HEK293 (cell line): ENCODE measurements at regions not wholly inside any gene's neighbourhood (a gene's known extent, or its start where the extent isn't known, plus 50 kb on each side); places are given as distances from the start of the nearest gene placed in this dataset.
A peak's percentile ranks its signal among the peaks of the same experiment; 100 is the strongest.

Source experiments
- CTCF ChIA-PET: fragments of 350-600 bp; formaldehyde crosslinking; extraction: SDS; loops from one replicate; lab custom pipeline; 2021; ENCODE audit warnings: antibody characterized with exemption; lab: Yijun Ruan, JAX
- POLR2A ChIA-PET: fragments of 300-600 bp; formaldehyde crosslinking; extraction: SDS; loops from one replicate; lab custom pipeline; 2020; ENCODE audit warnings: antibody characterized with exemption, inconsistent platforms; lab: Yijun Ruan, JAX
- H3K27ac ChIP-seq: fragments of 200-500 bp; sonication (Bioruptor generic); 2 replicates; pipeline ENCODE4 v1.5.1; 2014; ENCODE audit warnings: low read depth, low read length, control low read depth, inconsistent platforms; ENCODE audit errors: extremely low read depth
- H3K36me3 ChIP-seq, 2 experiments: fragments of 200-500 bp in 1 of 2; sonication (Bioruptor generic) in 1 of 2; 1 replicate in 1 of 2; 2 replicates in 1 of 2; pipeline ENCODE4 v1.5.1; 2014 to 2017; ENCODE audit warnings: inconsistent platforms in 2 of 2, low read length in 2 of 2; ENCODE audit not compliant: control insufficient read depth in 2 of 2, insufficient read depth in 1 of 2
- H3K4me1 ChIP-seq: fragments of 200-500 bp; sonication (Bioruptor generic); 2 replicates; pipeline ENCODE4 v1.5.1; 2014; ENCODE audit warnings: mild to moderate bottlenecking, low read length, inconsistent platforms; ENCODE audit not compliant: control insufficient read depth, insufficient read depth
- H3K4me3 ChIP-seq: 2 replicates; pipeline ENCODE4 v1.5.1; 2011; ENCODE audit warnings: low read depth, mild to moderate bottlenecking, control low read depth, low read length, moderate library complexity
- H3K9me3 ChIP-seq: fragments of 200-500 bp; sonication (Bioruptor generic); 2 replicates; pipeline ENCODE4 v1.5.1; 2014; ENCODE audit warnings: low read depth, low read length, inconsistent platforms; ENCODE audit not compliant: control insufficient read depth, insufficient read depth
- BCL11A ChIP-seq: fragments of 450-650 bp; formaldehyde crosslinking; IDR thresholded peaks from 2 replicates; pipeline ENCODE4 v1.5.1; 2016; ENCODE audit warnings: low read depth, missing biosample characterization, missing genetic modification characterization
- GLI4 ChIP-seq: fragments of 450-650 bp; formaldehyde crosslinking; IDR thresholded peaks from 2 replicates; pipeline ENCODE4 v1.5.1; 2016; ENCODE audit warnings: missing biosample characterization, missing genetic modification characterization
- MEIS1 ChIP-seq: sonication (generic); formaldehyde crosslinking; IDR thresholded peaks from 2 replicates; pipeline ENCODE4 v1.8.1; 2022; ENCODE audit warnings: missing genetic modification reagents, mild to moderate bottlenecking, borderline replicate concordance
- MZF1 ChIP-seq: fragments of 450-650 bp; formaldehyde crosslinking; IDR thresholded peaks from 2 replicates; pipeline ENCODE4 v1.5.1; 2017; ENCODE audit warnings: missing biosample characterization, missing genetic modification characterization, borderline replicate concordance
- SALL2 ChIP-seq: fragments of 450-650 bp; formaldehyde crosslinking; IDR thresholded peaks from 2 replicates; pipeline ENCODE4 v1.5.0; 2017; ENCODE audit warnings: missing biosample characterization, mild to moderate bottlenecking, missing genetic modification characterization, borderline replicate concordance
- SETDB1 ChIP-seq: IDR thresholded peaks from one replicate; pipeline ENCODE4 v1.6.1; 2017; ENCODE audit warnings: mild to moderate bottlenecking, low read length, moderate library complexity, mixed read lengths; ENCODE audit not compliant: insufficient read length
- SP2 ChIP-seq: fragments of 450-650 bp; formaldehyde crosslinking; IDR thresholded peaks from 2 replicates; pipeline ENCODE4 v1.5.1; 2016; ENCODE audit warnings: missing biosample characterization, missing genetic modification characterization
- TRIM28 ChIP-seq: IDR thresholded peaks from 2 replicates; pipeline ENCODE4 v1.6.1; 2011; ENCODE audit warnings: low read length, control low read depth, borderline replicate concordance
- ZFP41 ChIP-seq: fragments of 450-650 bp; formaldehyde crosslinking; IDR thresholded peaks from 2 replicates; pipeline ENCODE4 v1.5.1; 2016; ENCODE audit warnings: missing biosample characterization, missing genetic modification characterization, borderline replicate concordance
- ZNF146 ChIP-seq: fragments of 450-650 bp; formaldehyde crosslinking; IDR thresholded peaks from 2 replicates; pipeline ENCODE4 v1.5.1; 2016; ENCODE audit warnings: missing biosample characterization, missing genetic modification characterization
- ZNF202 ChIP-seq: fragments of 450-650 bp; formaldehyde crosslinking; IDR thresholded peaks from 2 replicates; pipeline ENCODE4 v1.5.1; 2016; ENCODE audit warnings: missing biosample characterization, missing genetic modification characterization, borderline replicate concordance
- ZNF23 ChIP-seq: fragments of 450-650 bp; formaldehyde crosslinking; IDR thresholded peaks from 2 replicates; pipeline ENCODE4 v1.5.1; 2016; ENCODE audit warnings: missing biosample characterization, missing genetic modification characterization, borderline replicate concordance
- ZNF24 ChIP-seq: fragments of 450-650 bp; formaldehyde crosslinking; IDR thresholded peaks from 2 replicates; pipeline ENCODE4 v1.5.1; 2016; ENCODE audit warnings: missing biosample characterization, missing genetic modification characterization
- ZNF416 ChIP-seq: fragments of 450-650 bp; formaldehyde crosslinking; IDR thresholded peaks from 2 replicates; pipeline ENCODE4 v1.5.1; 2016; ENCODE audit warnings: missing biosample characterization, missing genetic modification characterization
- ZNF513 ChIP-seq: fragments of 450-650 bp; IDR thresholded peaks from 2 replicates; pipeline ENCODE4 v1.5.1; 2018; ENCODE audit warnings: missing biosample characterization, missing genetic modification characterization
- ZNF529 ChIP-seq: fragments of 450-650 bp; formaldehyde crosslinking; IDR thresholded peaks from 2 replicates; pipeline ENCODE4 v1.5.1; 2017; ENCODE audit warnings: missing genetic modification characterization, missing biosample characterization; ENCODE audit not compliant: insufficient replicate concordance
- ZNF544 ChIP-seq: fragments of 450-650 bp; formaldehyde crosslinking; IDR thresholded peaks from 2 replicates; pipeline ENCODE4 v1.5.0; 2017; ENCODE audit warnings: missing biosample characterization, missing genetic modification characterization
- ZNF571 ChIP-seq: fragments of 450-650 bp; formaldehyde crosslinking; IDR thresholded peaks from 2 replicates; pipeline ENCODE4 v1.5.0; 2017; ENCODE audit warnings: missing biosample characterization, missing genetic modification characterization
- ZNF580 ChIP-seq: fragments of 450-650 bp; formaldehyde crosslinking; IDR thresholded peaks from 2 replicates; pipeline ENCODE4 v1.5.1; 2016; ENCODE audit warnings: missing biosample characterization, missing genetic modification characterization
- ZNF785 ChIP-seq: fragments of 450-650 bp; formaldehyde crosslinking; IDR thresholded peaks from 2 replicates; pipeline ENCODE4 v1.5.1; 2016; ENCODE audit warnings: missing biosample characterization, missing genetic modification characterization
- ZNF791 ChIP-seq: fragments of 450-650 bp; formaldehyde crosslinking; IDR thresholded peaks from 2 replicates; pipeline ENCODE4 v1.5.1; 2016; ENCODE audit warnings: missing biosample characterization, missing genetic modification characterization
- ZNF837 ChIP-seq: fragments of 450-650 bp; formaldehyde crosslinking; IDR thresholded peaks from 2 replicates; pipeline ENCODE4 v1.5.1; 2016; ENCODE audit warnings: missing biosample characterization, missing genetic modification characterization
- ZXDB ChIP-seq: fragments of 450-650 bp; formaldehyde crosslinking; IDR thresholded peaks from 2 replicates; pipeline ENCODE4 v1.5.1; 2016; ENCODE audit warnings: missing biosample characterization, missing genetic modification characterization
- TF ChIP-seq, protein P1 (sequence below): IDR thresholded peaks from 2 replicates; pipeline ENCODE4 v1.6.1; 2011; ENCODE audit warnings: mild to moderate bottlenecking, low read depth, low read length, borderline replicate concordance
- TF ChIP-seq, protein P2 (sequence below): fragments of 450-650 bp; formaldehyde crosslinking; IDR thresholded peaks from 2 replicates; pipeline ENCODE4 v1.5.1; 2017; ENCODE audit warnings: missing biosample characterization, mild to moderate bottlenecking, missing genetic modification characterization, moderate library complexity

DNA sequence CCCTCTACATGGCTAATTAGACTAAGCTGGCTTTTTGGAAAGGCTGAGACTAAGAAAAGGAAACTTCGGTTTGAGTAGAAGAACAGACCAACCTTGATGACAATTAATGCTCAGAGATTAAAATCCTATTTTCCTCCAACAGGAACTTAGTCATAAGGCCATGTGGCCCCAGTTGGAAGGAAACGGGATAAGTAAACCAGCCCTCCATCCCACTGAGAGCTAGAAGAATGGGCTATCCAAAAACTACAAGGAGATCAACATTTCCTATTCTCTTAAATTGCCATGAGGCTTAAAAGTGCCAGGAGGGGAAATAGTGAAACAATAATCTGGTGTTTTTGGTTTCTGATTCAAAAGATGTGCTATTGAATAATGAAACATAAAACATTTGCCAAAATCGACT lies 216.6 kb downstream of the PAX3 start (continued):
- TF ChIP-seq SP2 (no peak), GLI4 (no peak)
- TF ChIP-seq, protein P1, sequence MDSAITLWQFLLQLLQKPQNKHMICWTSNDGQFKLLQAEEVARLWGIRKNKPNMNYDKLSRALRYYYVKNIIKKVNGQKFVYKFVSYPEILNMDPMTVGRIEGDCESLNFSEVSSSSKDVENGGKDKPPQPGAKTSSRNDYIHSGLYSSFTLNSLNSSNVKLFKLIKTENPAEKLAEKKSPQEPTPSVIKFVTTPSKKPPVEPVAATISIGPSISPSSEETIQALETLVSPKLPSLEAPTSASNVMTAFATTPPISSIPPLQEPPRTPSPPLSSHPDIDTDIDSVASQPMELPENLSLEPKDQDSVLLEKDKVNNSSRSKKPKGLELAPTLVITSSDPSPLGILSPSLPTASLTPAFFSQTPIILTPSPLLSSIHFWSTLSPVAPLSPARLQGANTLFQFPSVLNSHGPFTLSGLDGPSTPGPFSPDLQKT, result no peak

GRCh38 chr2:222080141-222080540 lies 218.7 kb downstream of the PAX3 start:
- H3K27ac ChIP-seq, result no peak overlapping the region
- CTCF ChIA-PET, result interaction anchor here (0.6 to 1.2 kb wide), 2 partner anchors 12 to 56 kb away, joined by 3 read pairs; no protein-coding TSS in a partner anchor
- H3K4me3 ChIP-seq, result no peak overlapping the region
- POLR2A ChIA-PET, result no interaction called here
- H3K9me3 ChIP-seq, result no peaks in the 10 kb centered on the region
- TF ChIP-seq BCL11A (tag by site-specific recombination) (no peak), ZNF24 (tag by site-specific recombination) (no peak), ZNF416 (tag by site-specific recombination) (no peak), SALL2 (tag by site-specific recombination) (no peak)
- H3K36me3 ChIP-seq, result no peaks in the 10 kb centered on the region
- H3K4me1 ChIP-seq, result no peaks in the 10 kb centered on the region

GRCh38 chr2:222076973-222077690 lies 221.7 kb downstream of the PAX3 start:
- Histone ChIP-seq H3K27ac (no peak overlapping the region), H3K4me1 (0 out of 2 replicates have a peak, but pooled peaks cover 4% of the 10 kb centered on the region), H3K4me3 (no peak overlapping the region), H3K36me3 (no peaks in the 10 kb centered on the region), H3K9me3 (no peaks in the 10 kb centered on the region)
- TF ChIP-seq MEIS1 (CRISPR knock-in tag) (no peak), TRIM28 (peak; percentile 22; the same call in 1 of the 2 replicates), ZNF23 (tag by site-specific recombination) (no peak), MZF1 (peak; percentile 35; the same call in 1 of the 2 replicates), SETDB1 (peak; percentile 37)
- ChIA-PET POLR2A (no interaction called here), CTCF (interaction anchor here (0.7 to 1.3 kb wide), 2 partner anchors 10 to 18 kb away, joined by 3 read pairs; no protein-coding TSS in a partner anchor)

GRCh38 chr2:222074674-222075073 lies 224.1 kb downstream of the PAX3 start:
- H3K9me3 ChIP-seq, result no peaks in the 10 kb centered on the region
- ChIA-PET POLR2A (no interaction called here), CTCF (interaction anchor here (1.4 to 1.7 kb wide), 2 partner anchors 17 to 489 kb away, joined by 3 to 7 read pairs; no protein-coding TSS in a partner anchor)
- 0 out of 2 replicates have a peak, but pooled peaks cover 4% of the 10 kb centered on the region for H3K4me1 ChIP-seq
- no peaks in the 10 kb centered on the region for H3K36me3 ChIP-seq
- no peak overlapping the region for H3K27ac ChIP-seq
- no peak overlapping the region for H3K4me3 ChIP-seq
- no peak for TF ChIP-seq ZNF571 (tag by site-specific recombination)
- TF ChIP-seq MEIS1 (CRISPR knock-in tag), result no peak
- no peak for TF ChIP-seq BCL11A (tag by site-specific recombination)
- TF ChIP-seq ZFP41 (tag by site-specific recombination), result no peak
- TF ChIP-seq ZNF544 (tag by site-specific recombination), result no peak
- TF ChIP-seq ZNF513, result no peak
- TF ChIP-seq ZNF785 (tag by site-specific recombination), result no peak
- TF ChIP-seq ZNF146, result no peak
- TF ChIP-seq ZNF202 (tag by site-specific recombination), result no peak
- no peak for TF ChIP-seq ZNF580
- no peak for TF ChIP-seq ZNF791 (tag by site-specific recombination)
- TF ChIP-seq ZNF529 (tag by site-specific recombination), result no peak
- TF ChIP-seq, protein P2, sequence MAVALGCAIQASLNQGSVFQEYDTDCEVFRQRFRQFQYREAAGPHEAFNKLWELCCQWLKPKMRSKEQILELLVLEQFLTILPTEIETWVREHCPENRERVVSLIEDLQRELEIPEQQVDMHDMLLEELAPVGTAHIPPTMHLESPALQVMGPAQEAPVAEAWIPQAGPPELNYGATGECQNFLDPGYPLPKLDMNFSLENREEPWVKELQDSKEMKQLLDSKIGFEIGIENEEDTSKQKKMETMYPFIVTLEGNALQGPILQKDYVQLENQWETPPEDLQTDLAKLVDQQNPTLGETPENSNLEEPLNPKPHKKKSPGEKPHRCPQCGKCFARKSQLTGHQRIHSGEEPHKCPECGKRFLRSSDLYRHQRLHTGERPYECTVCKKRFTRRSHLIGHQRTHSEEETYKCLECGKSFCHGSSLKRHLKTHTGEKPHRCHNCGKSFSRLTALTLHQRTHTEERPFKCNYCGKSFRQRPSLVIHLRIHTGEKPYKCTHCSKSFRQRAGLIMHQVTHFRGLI (tag by site-specific recombination), result no peak
- no peak for TF ChIP-seq ZXDB
- TF ChIP-seq ZNF837 (tag by site-specific recombination), result no peak
